ENCODE measurements at regions not wholly inside any gene's neighbourhood (a gene's known extent, or its start where the extent isn't known, plus 50 kb on each side); places are given as distances from the start of the nearest gene placed in this dataset.

DNA sequence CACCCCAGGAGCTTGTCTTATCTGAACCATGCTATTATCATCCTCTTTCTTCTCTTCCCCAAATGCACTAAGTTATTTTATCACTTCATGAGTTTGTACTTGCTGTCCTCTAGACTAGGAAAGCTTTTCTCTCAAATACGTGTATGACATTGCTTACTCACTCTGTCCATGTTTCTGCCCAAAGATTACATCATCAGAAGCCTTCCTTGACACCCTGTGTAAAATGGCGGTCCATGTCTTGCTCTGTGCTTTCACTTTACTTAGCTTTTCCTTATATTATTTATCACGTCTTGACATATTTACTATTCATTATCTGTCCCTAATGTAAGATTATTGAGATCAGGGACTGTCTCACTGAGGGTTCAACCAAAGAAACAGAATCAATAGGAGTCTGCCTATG, 196.1 kb upstream of the ZEB2 start:
- H3K27ac ChIP-seq (ENCODE audit: low read depth, low read length) = no peak overlapping the region
- WGBS, 3 donors = 82 to 84% (median 83%) methylated on average over 3 of the region's 3 CpGs

DNA sequence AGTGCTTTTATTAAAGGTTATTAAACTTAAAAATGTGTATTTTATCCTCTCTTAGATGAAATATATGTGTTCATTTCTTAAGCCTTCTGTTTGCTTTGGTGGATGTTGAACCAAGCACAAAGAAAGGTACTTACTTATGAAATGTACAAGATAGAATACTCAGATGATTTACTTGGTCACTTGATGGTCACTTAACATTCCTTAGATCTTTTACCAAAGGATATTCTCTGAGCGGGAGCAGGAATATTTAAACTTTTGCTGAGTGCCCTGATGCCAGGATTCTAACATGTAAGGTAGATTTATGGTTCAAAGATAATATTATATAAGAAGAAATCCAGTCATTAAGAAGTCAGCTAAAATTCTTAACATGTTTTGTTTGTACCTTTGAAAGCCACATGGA, 193.5 kb upstream of the ZEB2 start:
- WGBS, 3 donors = 84 to 91% (median 85%) methylated on average over 1 of the region's 1 CpG
- no peak overlapping the region for H3K27ac ChIP-seq (ENCODE audit: low read depth, low read length)

DNA sequence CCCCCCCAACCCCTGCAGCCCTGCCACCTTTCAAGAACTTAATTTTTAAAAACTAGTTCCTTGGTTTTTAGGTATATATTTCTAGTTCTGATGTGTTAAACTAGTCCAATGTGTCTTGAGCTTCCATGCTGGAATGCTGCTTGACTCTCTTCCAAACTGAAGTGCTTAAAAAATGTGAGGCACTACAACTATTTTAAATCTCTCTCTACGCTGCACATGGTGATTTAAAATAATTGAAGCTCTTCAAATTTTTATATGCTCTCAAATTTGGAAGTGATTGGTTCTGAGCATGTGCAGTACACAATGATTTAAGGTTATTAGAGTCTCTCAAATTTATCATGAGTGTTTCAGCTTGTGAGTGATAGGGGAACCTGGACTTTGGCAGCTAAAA, 192.6 kb upstream of the ZEB2 start:
- WGBS, 3 donors = 62 to 74% (median 62%) methylated on average over 1 of the region's 1 CpG
- no peak overlapping the region for H3K27ac ChIP-seq (ENCODE audit: low read depth, low read length)

DNA sequence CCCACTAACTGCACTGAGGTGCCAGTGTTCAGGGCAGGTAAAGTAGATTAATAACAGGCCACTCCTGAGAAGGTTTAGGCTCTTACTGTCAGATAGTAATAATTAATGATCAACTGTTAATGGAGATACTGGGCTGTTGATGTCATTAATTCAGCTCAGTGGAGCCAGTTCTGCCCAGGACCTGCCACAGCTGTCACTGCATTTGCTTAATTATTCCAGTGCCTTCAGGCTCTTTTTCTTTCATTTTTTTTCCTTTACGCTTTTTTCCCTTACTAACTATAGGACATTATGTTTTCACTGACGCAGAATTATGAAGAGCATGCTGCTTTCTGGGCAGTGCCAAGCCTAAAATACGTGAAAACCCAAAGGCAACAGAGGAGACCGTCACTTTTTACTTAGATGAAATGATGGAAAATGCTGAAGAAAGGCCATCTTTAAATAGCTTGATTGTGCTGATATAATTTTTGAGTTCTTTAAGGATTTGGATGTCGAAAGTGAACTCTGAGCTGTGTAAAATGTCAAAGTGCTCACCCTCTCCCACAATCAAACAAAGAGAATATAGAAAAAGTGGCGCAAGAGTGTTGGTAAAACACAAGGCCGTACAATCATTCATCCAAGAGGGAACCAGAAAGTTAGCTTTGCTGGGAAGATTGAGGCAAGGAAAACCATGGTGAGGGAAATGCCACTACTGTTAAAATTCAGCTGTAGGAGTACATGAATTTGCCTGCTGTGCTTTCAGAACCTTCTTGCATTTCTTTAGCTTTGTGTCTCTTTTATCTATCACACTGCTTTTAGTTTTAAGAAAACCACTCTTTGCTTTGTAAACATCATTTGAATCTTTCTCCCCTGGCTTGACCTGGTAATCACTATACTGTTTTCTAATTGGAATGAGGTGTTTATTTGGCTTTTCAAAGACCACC, 192.0 kb upstream of the ZEB2 start:
- WGBS, 3 donors = 67 to 87% (median 86%) methylated on average over 7 of the region's 7 CpGs
- no peak overlapping the region for H3K27ac ChIP-seq (ENCODE audit: low read depth, low read length)

DNA sequence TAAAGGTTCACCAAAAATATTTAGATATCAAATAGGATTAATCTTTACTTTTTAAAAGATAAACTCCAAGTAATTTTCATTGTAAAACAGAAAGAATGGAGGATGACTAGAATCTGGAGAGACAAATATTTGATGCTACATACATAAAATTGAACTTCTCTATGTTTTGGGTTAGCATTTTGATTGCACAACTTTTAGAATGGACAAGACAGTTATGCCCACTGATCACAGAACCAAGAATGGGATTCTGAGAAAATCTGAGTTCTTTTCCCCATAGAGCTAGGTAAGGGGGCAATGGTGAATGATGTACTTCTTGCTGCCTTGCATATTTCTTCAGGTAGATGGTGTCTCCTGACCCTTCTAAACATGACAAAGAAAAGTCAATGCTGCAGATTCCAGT, 191.2 kb upstream of the ZEB2 start:
- no peak overlapping the region for H3K27ac ChIP-seq (ENCODE audit: low read depth, low read length)

DNA sequence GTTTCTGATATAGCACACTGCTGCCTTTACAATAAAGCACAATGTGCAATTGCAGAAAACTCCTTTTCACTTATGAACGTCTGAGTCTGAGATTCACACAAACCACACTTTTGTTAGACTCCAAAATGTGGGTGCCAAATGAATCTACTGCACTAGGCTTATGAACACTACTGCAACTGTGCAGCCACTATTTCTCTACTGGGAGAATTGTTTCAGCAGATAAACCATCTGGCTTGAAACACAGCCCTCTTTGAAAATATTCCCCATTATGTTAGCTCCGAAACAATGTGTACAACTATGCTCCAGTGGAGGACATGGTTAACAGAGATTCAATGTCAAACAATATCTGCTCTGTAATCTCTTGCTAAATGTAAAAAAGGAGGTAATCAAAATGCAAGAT, 188.7 kb upstream of the ZEB2 start:
- no peak overlapping the region for H3K27ac ChIP-seq (ENCODE audit: low read depth, low read length)
- 77 to 91% (median 79%) methylated on average over 2 of the region's 2 CpGs for WGBS, 3 donors

DNA sequence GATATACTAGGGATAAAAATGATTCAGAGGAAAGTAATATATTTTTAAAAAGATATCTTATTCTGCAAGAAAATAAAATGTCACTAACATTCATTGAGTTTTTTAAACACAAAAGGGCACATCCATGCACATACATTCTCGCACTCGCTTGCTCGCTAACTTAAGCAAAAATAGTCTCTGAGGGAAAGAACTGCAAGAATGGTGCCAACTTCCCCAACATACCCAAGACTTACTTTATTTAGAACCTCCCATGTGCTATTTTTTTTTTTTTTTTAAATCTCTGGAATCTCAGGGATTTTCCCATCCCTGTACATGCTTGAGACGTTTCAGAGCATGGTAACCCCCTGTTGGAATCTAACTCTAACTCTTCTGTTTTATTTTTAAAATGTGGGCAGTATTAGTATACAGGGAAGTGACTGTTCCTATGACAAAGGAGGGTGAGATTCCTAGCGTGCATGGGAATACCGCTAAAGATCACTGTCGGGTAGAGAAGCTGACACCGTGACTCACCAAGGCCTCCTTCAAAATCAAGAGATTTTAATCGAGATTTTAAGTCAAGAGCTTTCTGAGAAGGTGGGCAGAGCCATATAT, 187.9 kb upstream of the ZEB2 start:
- WGBS, 3 donors = 87 to 91% (median 88%) methylated on average over 9 of the region's 9 CpGs

DNA sequence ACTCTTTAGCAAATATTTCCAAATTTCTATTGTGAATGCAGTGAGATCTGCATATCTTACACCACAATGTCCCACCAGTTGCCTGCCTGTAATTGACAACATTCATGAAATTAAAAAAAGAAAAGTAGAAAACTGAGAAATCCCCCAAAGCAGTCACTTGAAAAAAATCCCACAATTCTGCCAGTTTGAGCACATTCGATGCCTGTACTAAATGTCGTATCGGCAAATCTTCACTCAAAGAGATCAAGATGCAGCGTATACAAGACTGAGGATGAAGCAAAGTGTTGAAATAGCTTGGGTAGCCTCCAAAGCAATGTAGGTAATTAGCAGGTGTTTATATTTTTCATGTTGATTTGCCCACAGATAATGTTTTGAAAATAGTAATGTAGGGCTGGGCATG, 186.7 kb upstream of the ZEB2 start:
- no peak overlapping the region for H3K27ac ChIP-seq (ENCODE audit: low read depth, low read length)
- WGBS, 3 donors = 96 to 98% (median 96%) methylated on average over 4 of the region's 4 CpGs

More for the DNA sequence above, 187.9 kb upstream of the ZEB2 start:
- H3K27ac ChIP-seq (ENCODE audit: low read depth, low read length) = no peak overlapping the region

DNA sequence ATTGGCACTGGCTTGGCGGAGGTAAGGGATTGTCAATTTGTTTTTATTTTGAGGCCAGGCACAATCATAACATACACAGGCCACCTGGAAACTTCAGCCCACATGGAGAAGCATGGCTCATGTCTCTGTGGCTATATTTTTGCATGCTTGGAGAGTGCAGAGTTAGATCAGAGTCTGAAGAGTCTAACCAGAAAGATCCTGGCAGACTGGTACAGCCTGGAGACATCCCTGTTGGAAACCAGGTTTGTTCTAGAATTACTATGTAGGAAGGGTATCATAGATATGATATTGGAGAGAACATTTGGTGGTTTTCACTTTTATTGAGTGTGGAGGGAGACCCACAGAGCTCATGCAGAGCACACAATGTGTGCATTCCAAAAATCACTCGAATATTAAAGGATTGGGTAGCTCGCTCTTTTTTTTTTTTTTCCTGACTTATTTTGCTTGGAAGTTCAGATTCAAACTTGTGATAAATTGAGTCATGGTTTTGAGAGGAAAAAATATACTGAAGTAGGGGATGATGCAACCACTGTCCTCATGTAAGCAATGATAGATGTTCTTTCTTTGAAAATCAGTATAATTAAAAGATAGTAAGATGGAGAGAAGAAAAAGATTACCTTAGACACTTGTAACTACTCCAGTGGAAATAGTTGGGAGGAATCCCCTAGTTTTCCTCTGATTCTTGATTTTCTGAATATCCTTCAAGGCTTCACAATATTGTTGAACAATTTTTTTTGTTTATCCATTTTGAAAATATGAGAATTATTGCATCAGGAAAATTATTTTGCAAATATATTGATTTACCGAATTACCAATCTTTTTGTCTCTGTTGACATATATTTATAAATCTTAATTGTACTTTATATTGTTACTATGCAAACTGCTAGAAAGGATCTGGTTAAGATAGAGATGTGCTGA, 185.7 kb upstream of the ZEB2 start:
- H3K27ac ChIP-seq (ENCODE audit: low read depth, low read length) = no peak overlapping the region
- WGBS, 3 donors = 80 to 88% (median 81%) methylated on average over 4 of the region's 4 CpGs

DNA sequence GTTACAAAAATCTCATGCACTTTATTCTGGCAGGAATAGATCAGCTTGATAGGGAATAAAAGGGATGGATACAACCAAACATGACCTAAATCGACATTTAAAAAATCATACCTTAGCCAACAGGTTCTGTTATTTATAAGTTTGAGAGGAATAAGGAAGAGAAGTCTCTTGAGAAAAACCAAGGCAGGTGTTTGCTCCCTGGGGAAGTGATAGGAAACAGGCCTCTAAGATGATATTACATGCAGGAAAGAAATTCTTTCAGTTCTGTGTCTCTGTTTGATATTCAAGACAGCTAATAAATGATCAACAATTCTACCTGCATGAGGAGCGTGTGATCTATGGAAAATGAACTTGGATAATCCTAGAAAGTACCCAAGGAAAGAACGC, 184.8 kb upstream of the ZEB2 start:
- H3K27ac ChIP-seq (ENCODE audit: low read depth, low read length) = no peak overlapping the region
- WGBS, 3 donors = 72 to 88% (median 76%) methylated on average over 3 of the region's 3 CpGs

DNA sequence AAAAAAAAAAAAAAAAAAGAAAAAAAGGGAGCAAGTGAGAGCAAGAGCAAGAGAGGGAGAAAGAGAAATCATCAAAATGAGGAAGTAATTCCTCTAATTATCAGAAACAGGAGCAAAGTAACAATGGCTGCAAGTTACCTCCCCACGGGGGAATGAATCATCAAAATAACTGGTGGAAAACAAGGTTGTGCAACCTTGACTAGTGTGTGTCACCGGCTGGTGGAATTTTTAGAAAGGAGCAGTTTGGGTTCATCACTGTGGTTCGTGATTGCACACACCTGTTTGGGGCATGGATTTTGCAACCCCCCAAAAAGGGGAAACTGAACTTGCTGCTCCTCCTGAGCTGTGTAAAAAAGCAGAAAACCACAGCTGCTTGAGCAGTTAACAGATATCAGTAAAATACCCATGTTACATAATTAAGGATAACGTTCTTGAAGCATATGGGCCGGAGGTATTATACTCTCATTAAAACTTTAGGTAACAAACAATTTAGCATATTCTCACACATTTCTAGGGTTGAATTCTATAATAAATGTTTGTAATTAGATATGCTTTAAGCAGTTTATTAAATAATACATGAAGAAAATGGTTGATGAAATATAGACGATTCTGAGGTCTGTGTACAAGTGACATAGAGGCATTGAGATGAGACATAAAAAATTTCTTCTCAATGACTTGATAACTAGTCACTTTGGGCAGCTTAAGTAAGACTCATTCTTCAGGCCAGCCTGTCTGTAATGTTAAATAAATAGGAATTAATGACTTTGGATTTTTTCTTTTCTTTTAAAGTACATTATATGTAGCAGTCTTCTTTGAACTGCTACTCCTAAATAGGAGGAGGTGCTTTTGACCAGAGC, 184.2 kb upstream of the ZEB2 start:
- no peak overlapping the region for H3K27ac ChIP-seq (ENCODE audit: low read depth, low read length)
- WGBS, 3 donors = 39 to 66% (median 39%) methylated on average over 6 of the region's 6 CpGs

DNA sequence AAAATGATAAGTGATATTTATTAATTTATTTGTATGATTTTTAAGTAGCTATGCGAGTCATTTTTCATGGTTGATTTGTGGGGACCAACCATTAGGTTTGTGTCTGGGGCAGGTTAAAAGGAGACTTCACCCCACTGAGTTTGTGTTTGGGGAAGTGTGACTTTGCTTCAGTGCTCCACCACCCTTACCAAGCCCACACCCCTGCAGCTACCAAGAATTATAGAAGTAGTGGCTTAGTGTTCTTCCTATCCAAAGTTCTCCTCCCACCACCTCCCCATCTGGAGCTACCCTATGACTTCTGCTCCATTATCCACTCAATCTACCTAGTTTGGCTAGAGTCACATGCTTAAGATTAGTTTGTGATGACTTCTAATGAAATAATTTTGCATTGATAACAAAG, 182.1 kb upstream of the ZEB2 start:
- no peak overlapping the region for H3K27ac ChIP-seq (ENCODE audit: low read depth, low read length)
- WGBS, 3 donors = 83 to 94% (median 92%) methylated on average over 1 of the region's 1 CpG

DNA sequence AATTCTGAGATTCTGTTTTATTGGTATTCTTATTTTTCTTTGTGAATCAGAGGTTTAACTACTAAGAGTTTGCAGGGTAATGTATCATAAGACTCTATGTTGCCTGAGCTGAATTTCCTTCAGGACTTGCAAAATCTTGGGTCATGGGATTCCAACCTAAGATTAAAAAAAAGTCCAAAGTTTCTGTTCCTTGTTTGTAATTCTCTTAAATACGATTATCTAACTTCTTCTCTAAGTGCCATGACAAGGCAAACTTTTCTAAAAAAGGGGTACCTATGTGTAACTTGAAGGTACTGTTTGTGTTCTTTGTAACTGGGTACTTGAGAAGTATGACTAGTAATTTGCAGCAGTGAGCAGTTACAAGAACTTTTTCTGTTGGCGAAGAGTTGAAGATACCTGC, 181.3 kb upstream of the ZEB2 start:
- H3K27ac ChIP-seq (ENCODE audit: low read depth, low read length) = no peak overlapping the region
- WGBS, 3 donors = 73 to 79% (median 76%) methylated on average over 2 of the region's 2 CpGs

DNA sequence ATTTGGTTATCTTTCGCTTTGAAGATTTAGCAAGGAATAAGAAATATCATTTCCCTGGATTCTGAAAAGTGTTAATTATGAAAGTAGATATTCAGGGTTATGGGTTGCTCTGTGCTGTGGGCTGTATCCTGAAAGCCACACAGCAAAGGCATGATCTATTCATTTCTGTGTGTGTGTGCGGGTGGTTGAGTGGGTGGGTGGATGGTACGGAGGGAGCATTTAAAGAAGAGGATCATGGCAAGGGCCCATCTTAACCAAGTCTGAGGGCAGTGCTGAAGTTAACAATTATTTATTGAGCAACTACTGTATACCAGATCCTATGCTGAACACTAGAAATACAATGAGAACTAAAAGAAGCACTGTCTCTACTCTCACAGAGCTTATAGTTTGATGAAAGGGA, 178.2 kb upstream of the ZEB2 start:
- H3K27ac ChIP-seq (ENCODE audit: low read depth, low read length) = no peak overlapping the region
- 95 to 99% (median 99%) methylated on average over 3 of the region's 3 CpGs for WGBS, 3 donors

DNA sequence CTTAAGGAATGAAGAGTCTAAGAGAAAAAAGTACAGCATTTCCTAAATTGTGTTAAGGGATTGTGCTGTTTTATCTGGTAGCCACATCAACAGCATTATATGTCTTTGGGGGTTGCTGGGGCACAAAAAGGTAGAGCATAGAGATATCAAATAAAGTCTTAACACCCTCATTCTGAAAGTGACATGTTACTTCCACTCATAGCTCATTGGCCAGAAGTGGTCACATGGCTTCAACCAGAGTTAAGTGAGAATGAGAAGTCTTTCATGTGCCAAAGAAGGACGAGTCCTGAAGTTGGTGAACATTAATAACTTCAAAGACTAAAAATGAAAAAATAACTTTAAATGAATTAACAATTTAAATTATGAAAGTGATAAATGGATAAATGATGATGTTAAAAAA, 175.7 kb upstream of the ZEB2 start:
- WGBS, 3 donors = 67 to 87% (median 80%) methylated on average over 1 of the region's 1 CpG
- H3K27ac ChIP-seq (ENCODE audit: low read depth, low read length) = no peak overlapping the region

DNA sequence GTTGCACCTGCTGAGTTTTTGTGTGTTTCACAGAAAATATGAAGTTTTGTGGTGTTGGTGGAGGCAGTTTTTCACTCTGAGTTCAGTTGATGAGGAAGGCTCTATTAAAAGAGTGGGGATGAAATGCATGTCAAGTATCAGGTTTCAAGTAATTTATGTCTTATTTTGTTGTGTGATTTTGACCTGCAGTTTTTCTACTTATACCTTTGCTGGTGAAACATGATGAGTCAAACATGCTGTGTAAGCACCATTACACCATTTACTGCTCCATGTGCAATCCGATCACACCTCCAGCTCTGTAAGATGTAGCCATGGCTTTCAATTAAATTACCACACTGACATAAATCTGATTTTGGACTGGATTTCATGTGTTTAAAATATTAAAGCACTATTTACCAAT, 174.5 kb upstream of the ZEB2 start:
- no peak overlapping the region for H3K27ac ChIP-seq (ENCODE audit: low read depth, low read length)
- 73 to 85% (median 80%) methylated on average over 1 of the region's 1 CpG for WGBS, 3 donors

DNA sequence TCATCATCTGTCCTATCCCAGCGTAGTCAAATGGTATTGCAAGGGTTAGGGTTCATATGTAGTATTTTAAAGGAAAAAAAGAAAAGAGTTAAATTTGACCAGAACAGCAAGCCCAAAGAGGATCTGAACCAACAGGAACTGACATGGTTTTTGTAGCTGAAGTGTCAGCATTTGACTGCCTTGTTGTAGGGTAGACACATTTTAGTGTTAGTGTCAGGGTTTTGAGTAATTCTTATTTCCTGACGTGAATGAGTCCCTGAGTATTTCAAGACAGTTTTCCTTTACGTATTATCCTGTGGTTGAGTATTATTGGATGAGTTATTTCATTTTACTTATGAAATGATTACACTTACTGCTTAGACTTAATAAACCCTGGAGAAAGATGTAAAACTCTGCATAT, 173.3 kb upstream of the ZEB2 start:
- H3K27ac ChIP-seq (ENCODE audit: low read depth, low read length) = no peak overlapping the region
- WGBS, 3 donors = 64 to 91% (median 69%) methylated on average over 3 of the region's 3 CpGs

DNA sequence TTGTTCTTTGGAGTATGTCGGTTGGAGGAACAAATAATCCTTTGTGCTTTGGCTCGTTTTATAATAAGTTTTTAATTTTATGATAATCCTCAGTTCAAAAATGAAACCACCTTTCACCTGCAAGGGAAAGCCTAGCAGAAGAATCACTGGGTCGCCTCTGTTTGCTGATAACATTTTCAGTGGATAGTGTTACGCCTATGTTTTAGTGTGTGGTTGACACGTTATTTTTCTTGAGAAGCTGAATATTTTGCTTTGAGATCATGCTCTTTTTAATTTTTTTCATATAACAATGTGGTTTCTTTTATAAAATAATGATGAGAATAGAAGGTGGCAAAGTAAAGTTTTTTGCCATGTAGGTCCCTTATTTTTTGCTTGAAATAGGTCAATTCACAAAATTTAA, 172.7 kb upstream of the ZEB2 start:
- WGBS, 3 donors = 76 to 86% (median 85%) methylated on average over 5 of the region's 5 CpGs
- no peak overlapping the region for H3K27ac ChIP-seq (ENCODE audit: low read depth, low read length)

Data from adipose tissue (tissue), 3 donors.